WTC11 (cell line): ENCODE measurements at regions not wholly inside any gene's neighbourhood (a gene's known extent, or its start where the extent isn't known, plus 50 kb on each side); places are given as distances from the start of the nearest gene placed in this dataset.

Experiments used
- CREM ChIP-seq: sonication (generic); formaldehyde crosslinking; IDR thresholded peaks from 2 replicates; pipeline ENCODE4 v1.8.1; 2022; ENCODE audit warnings: mild to moderate bottlenecking, missing genetic modification reagents, moderate library complexity
- ELF4 ChIP-seq: sonication (generic); formaldehyde crosslinking; IDR thresholded peaks from 2 replicates; pipeline ENCODE4 v1.8.1; 2022; ENCODE audit warnings: low read depth, mild to moderate bottlenecking, moderate library complexity, missing genetic modification reagents
- ETV6 ChIP-seq: sonication (generic); formaldehyde crosslinking; IDR thresholded peaks from 2 replicates; pipeline ENCODE4 v1.8.1; 2022; ENCODE audit warnings: mild to moderate bottlenecking, missing genetic modification reagents
- GABPB1 ChIP-seq: sonication (generic); formaldehyde crosslinking; IDR thresholded peaks from 2 replicates; pipeline ENCODE4 v1.8.1; 2023; ENCODE audit warnings: mild to moderate bottlenecking, missing genetic modification reagents
- MXD4 ChIP-seq: fragments of 250-450 bp; sonication (Bioruptor Pico); IDR thresholded peaks from 2 replicates; pipeline ENCODE4 v1.8.0; 2021; ENCODE audit warnings: mild to moderate bottlenecking, moderate library complexity, borderline replicate concordance
- NR1H2 ChIP-seq: sonication (generic); formaldehyde crosslinking; IDR thresholded peaks from 2 replicates; pipeline ENCODE4 v1.9.0; 2021; ENCODE audit warnings: mild to moderate bottlenecking, moderate library complexity, missing genetic modification reagents
- TCF7 ChIP-seq: sonication (generic); formaldehyde crosslinking; IDR thresholded peaks from 2 replicates; pipeline ENCODE4 v1.8.0; 2022; ENCODE audit warnings: mild to moderate bottlenecking, low read depth, missing genetic modification reagents, moderate library complexity
- TP53 ChIP-seq: sonication (generic); formaldehyde crosslinking; IDR thresholded peaks from 2 replicates; pipeline ENCODE4 v1.8.1; 2023; ENCODE audit warnings: mild to moderate bottlenecking, missing genetic modification reagents
- ZNF138 ChIP-seq: sonication (generic); formaldehyde crosslinking; conservative IDR thresholded peaks from 2 replicates; pipeline ENCODE4 v1.8.1; 2022; ENCODE audit warnings: mild to moderate bottlenecking, moderate library complexity, missing genetic modification reagents
- TF ChIP-seq, protein P1 (sequence below): fragments of 200-600 bp; IDR thresholded peaks from 2 replicates; pipeline ENCODE4 v1.8.0; 2022; ENCODE audit warnings: antibody characterized with exemption
- TF ChIP-seq, protein P2 (sequence below): sonication (generic); formaldehyde crosslinking; IDR thresholded peaks from 2 replicates; pipeline ENCODE4 v1.8.1; 2022; ENCODE audit warnings: missing genetic modification reagents, borderline replicate concordance
- TF ChIP-seq, protein P3 (sequence below): sonication (generic); formaldehyde crosslinking; IDR thresholded peaks from 2 replicates; pipeline ENCODE4 v1.8.1; 2023; ENCODE audit warnings: mild to moderate bottlenecking, missing genetic modification reagents, moderate library complexity
- TF ChIP-seq, protein P4 (sequence below): sonication (generic); formaldehyde crosslinking; IDR thresholded peaks from 2 replicates; pipeline ENCODE4 v1.8.1; 2023; ENCODE audit warnings: mild to moderate bottlenecking, missing genetic modification reagents
- TF ChIP-seq, protein P5 (sequence below): sonication (generic); formaldehyde crosslinking; IDR thresholded peaks from 2 replicates; pipeline ENCODE4 v1.8.0; 2022; ENCODE audit warnings: mild to moderate bottlenecking, missing genetic modification reagents

DNA sequence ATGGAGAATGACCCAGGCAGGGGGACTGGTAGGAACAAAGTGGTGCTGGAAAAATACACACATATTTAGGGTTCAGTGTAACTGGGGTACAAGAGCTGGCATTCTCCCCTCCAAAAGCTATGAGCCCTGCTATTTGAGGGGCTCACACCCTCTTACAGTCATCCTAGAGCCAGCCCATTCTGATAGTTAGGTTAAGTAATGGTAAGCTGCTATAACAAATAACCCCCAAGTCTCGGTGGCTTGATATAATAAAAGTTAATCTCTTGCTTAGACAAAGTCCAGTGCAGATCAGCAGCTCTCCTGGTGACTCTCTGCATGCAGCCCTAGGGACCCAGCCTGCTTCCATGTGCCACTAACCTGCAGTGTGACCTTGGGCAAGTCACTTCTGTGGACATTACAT lies 234.9 kb upstream of the HES1 start:
- TF ChIP-seq ZNF138 (CRISPR knock-in tag) (no peak), TCF7 (CRISPR knock-in tag) (no peak), TP53 (no peak), NR1H2 (CRISPR knock-in tag) (no peak), GABPB1 (CRISPR knock-in tag) (no peak), ETV6 (CRISPR knock-in tag) (no peak), MXD4 (CRISPR knock-in tag) (no peak), CREM (no peak), ELF4 (no peak)
- TF ChIP-seq, protein P1, sequence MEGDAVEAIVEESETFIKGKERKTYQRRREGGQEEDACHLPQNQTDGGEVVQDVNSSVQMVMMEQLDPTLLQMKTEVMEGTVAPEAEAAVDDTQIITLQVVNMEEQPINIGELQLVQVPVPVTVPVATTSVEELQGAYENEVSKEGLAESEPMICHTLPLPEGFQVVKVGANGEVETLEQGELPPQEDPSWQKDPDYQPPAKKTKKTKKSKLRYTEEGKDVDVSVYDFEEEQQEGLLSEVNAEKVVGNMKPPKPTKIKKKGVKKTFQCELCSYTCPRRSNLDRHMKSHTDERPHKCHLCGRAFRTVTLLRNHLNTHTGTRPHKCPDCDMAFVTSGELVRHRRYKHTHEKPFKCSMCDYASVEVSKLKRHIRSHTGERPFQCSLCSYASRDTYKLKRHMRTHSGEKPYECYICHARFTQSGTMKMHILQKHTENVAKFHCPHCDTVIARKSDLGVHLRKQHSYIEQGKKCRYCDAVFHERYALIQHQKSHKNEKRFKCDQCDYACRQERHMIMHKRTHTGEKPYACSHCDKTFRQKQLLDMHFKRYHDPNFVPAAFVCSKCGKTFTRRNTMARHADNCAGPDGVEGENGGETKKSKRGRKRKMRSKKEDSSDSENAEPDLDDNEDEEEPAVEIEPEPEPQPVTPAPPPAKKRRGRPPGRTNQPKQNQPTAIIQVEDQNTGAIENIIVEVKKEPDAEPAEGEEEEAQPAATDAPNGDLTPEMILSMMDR: no peak
- TF ChIP-seq, protein P2, sequence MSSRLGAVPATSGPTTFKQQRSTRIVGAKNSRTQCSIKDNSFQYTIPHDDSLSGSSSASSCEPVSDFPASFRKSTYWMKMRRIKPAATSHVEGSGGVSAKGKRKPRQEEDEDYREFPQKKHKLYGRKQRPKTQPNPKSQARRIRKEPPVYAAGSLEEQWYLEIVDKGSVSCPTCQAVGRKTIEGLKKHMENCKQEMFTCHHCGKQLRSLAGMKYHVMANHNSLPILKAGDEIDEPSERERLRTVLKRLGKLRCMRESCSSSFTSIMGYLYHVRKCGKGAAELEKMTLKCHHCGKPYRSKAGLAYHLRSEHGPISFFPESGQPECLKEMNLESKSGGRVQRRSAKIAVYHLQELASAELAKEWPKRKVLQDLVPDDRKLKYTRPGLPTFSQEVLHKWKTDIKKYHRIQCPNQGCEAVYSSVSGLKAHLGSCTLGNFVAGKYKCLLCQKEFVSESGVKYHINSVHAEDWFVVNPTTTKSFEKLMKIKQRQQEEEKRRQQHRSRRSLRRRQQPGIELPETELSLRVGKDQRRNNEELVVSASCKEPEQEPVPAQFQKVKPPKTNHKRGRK (CRISPR knock-in tag): no peak
- TF ChIP-seq, protein P3, sequence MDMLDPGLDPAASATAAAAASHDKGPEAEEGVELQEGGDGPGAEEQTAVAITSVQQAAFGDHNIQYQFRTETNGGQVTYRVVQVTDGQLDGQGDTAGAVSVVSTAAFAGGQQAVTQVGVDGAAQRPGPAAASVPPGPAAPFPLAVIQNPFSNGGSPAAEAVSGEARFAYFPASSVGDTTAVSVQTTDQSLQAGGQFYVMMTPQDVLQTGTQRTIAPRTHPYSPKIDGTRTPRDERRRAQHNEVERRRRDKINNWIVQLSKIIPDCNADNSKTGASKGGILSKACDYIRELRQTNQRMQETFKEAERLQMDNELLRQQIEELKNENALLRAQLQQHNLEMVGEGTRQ (CRISPR knock-in tag): no peak
- TF ChIP-seq, protein P4, sequence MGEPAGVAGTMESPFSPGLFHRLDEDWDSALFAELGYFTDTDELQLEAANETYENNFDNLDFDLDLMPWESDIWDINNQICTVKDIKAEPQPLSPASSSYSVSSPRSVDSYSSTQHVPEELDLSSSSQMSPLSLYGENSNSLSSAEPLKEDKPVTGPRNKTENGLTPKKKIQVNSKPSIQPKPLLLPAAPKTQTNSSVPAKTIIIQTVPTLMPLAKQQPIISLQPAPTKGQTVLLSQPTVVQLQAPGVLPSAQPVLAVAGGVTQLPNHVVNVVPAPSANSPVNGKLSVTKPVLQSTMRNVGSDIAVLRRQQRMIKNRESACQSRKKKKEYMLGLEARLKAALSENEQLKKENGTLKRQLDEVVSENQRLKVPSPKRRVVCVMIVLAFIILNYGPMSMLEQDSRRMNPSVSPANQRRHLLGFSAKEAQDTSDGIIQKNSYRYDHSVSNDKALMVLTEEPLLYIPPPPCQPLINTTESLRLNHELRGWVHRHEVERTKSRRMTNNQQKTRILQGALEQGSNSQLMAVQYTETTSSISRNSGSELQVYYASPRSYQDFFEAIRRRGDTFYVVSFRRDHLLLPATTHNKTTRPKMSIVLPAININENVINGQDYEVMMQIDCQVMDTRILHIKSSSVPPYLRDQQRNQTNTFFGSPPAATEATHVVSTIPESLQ (CRISPR knock-in tag): no peak
- TF ChIP-seq, protein P5, sequence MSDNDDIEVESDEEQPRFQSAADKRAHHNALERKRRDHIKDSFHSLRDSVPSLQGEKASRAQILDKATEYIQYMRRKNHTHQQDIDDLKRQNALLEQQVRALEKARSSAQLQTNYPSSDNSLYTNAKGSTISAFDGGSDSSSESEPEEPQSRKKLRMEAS (CRISPR knock-in tag): no peak
